Fibroblast of lung (primary cell): ENCODE measurements at regions not wholly inside any gene's neighbourhood (a gene's known extent, or its start where the extent isn't known, plus 50 kb on each side); places are given as distances from the start of the nearest gene placed in this dataset.
A peak's percentile ranks its signal among the peaks of the same experiment; 100 is the strongest.
"Not testable (repeated sequence)": the region's sequence is repeated elsewhere in the genome, so short reads cannot be mapped to it uniquely, and the experiment has no call there.

Source experiments
- DNase-seq, 2 donors: peaks; one replicate each; pipeline versions ENCODE4 v3.0.0 to v3.0.0-alpha.2; 2010; ENCODE audit warnings: low read depth in 2 of 2
- H2AFZ ChIP-seq: 2 replicates; pipeline ENCODE4 v1.5.1; 2012; ENCODE audit warnings: low read length, control low read depth, inconsistent platforms
- H3K27ac ChIP-seq: 2 replicates; pipeline ENCODE4 v1.5.1; 2011; ENCODE audit warnings: low read length, control low read depth; ENCODE audit not compliant: insufficient read depth
- H3K27me3 ChIP-seq: 2 replicates; pipeline ENCODE4 v1.5.1; 2011; ENCODE audit warnings: mild to moderate bottlenecking, low read length; ENCODE audit not compliant: control insufficient read depth, insufficient read depth
- H3K36me3 ChIP-seq: 2 replicates; pipeline ENCODE4 v1.5.1; 2011; ENCODE audit warnings: low read length; ENCODE audit not compliant: control insufficient read depth, insufficient read depth
- H3K4me1 ChIP-seq: 2 replicates; pipeline ENCODE4 v1.5.1; 2011; ENCODE audit warnings: low read length; ENCODE audit not compliant: control insufficient read depth, insufficient read depth; ENCODE audit errors: extremely low read depth
- H3K4me2 ChIP-seq: 2 replicates; pipeline ENCODE4 v1.5.1; 2011; ENCODE audit warnings: low read length, control low read depth; ENCODE audit not compliant: insufficient read depth; ENCODE audit errors: extremely low read depth
- H3K4me3 ChIP-seq, 4 experiments: fragments of 200-600 bp in 1 of 4; sonication (generic) in 1 of 4; replicated peaks in 1 of 4; 2 replicates each; pipeline ENCODE4 v1.5.1; 2011 to 2016; ENCODE audit warnings: low read length in 4 of 4, low read depth in 3 of 4, mild to moderate bottlenecking in 3 of 4, control low read depth in 2 of 4, inconsistent platforms in 1 of 4, mixed read lengths in 1 of 4; ENCODE audit not compliant: insufficient read depth in 1 of 4; ENCODE audit errors: control extremely low read depth in 1 of 4
- H3K79me2 ChIP-seq: 2 replicates; pipeline ENCODE4 v1.5.1; 2012; ENCODE audit warnings: mild to moderate bottlenecking, low read length, inconsistent platforms; ENCODE audit not compliant: control insufficient read depth, insufficient read depth
- H3K9ac ChIP-seq: 2 replicates; pipeline ENCODE4 v1.5.1; 2011; ENCODE audit warnings: mild to moderate bottlenecking, low read length, control low read depth; ENCODE audit not compliant: insufficient read depth
- H3K9me3 ChIP-seq: 2 replicates; pipeline ENCODE4 v1.5.1; 2012; ENCODE audit warnings: low read depth, low read length; ENCODE audit not compliant: control insufficient read depth, insufficient read depth
- H4K20me1 ChIP-seq: 2 replicates; pipeline ENCODE4 v1.5.1; 2011; ENCODE audit warnings: low read length; ENCODE audit not compliant: control insufficient read depth, insufficient read depth; ENCODE audit errors: extremely low read depth
- CTCF ChIP-seq, 2 donors: IDR thresholded peaks in 1 of 2; conservative IDR thresholded peaks in 1 of 2; 1 replicate in 1 of 2; 2 replicates in 1 of 2; pipeline ENCODE4 v1.5.1; 2011 to 2012; ENCODE audit warnings: low read length in 2 of 2, control low read depth in 1 of 2, inconsistent platforms in 1 of 2, low read depth in 1 of 2, mild to moderate bottlenecking in 1 of 2
- EZH2 ChIP-seq: IDR thresholded peaks from 2 replicates; pipeline ENCODE4 v1.5.1; 2012; ENCODE audit warnings: low read length, control low read depth, mild to moderate bottlenecking; ENCODE audit errors: missing control alignments

GRCh38 chr1:66478116-66478515 is 55.8 kb upstream of the SGIP1 start:
- no peaks in the 10 kb centered on the region for H4K20me1 ChIP-seq
- no peaks in the 10 kb centered on the region for H3K9me3 ChIP-seq
- H3K27me3 ChIP-seq, result no peaks in the 10 kb centered on the region
- DNase-seq, result peak; percentile 37 to 90
- no peak overlapping the region for H3K27ac ChIP-seq
- H2AFZ ChIP-seq, result no peak overlapping the region
- no peak overlapping the region for H3K4me2 ChIP-seq
- H3K79me2 ChIP-seq, result no peaks in the 10 kb centered on the region
- TF ChIP-seq EZH2 (no peak), CTCF (conservative IDR thresholded peaks at IDR 0.05 in 1 of 2, IDR thresholded peaks at IDR 0.05 in 1 of 2; ENCODE audit: low read depth in 1 of 2, low read length in 2 of 2) (no peak)
- no peaks in the 10 kb centered on the region for H3K36me3 ChIP-seq
- no peak overlapping the region for H3K9ac ChIP-seq
- H3K4me1 ChIP-seq, result no peaks in the 10 kb centered on the region
- H3K4me3 ChIP-seq, result no peak overlapping the region

DNA sequence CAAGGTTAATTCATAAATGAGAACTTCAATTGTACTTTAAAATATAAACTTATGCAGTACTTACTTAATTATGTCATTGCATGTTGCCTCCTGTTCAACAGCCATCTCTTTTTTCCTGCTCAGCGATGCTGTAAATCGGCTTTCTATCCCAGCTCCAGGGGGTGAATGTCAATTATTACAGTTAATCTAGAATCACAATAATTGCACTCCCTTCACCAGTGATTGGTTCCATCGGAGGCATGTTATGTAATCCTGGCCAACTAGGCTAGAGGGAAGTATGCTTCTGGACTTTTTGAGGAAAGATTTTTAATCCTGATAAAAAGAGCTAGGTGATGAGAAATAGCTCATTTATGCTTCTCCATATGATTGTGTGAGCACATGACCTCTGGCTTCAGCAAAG is 53.8 kb upstream of the SGIP1 start:
- no peak overlapping the region for H3K9ac ChIP-seq
- no peak overlapping the region for H3K4me3 ChIP-seq
- H2AFZ ChIP-seq, result no peak overlapping the region
- no peaks in the 10 kb centered on the region for H4K20me1 ChIP-seq
- H3K9me3 ChIP-seq, result no peaks in the 10 kb centered on the region
- no peak overlapping the region for H3K27ac ChIP-seq
- no peaks in the 10 kb centered on the region for H3K4me1 ChIP-seq
- no peaks in the 10 kb centered on the region for H3K27me3 ChIP-seq
- no peaks in the 10 kb centered on the region for H3K36me3 ChIP-seq
- no peak overlapping the region for H3K4me2 ChIP-seq
- TF ChIP-seq CTCF (conservative IDR thresholded peaks at IDR 0.05 in 1 of 2, IDR thresholded peaks at IDR 0.05 in 1 of 2; ENCODE audit: low read depth in 1 of 2, low read length in 2 of 2) (no peak), EZH2 (no peak)
- DNase-seq, result no peak
- H3K79me2 ChIP-seq, result no peaks in the 10 kb centered on the region

DNA sequence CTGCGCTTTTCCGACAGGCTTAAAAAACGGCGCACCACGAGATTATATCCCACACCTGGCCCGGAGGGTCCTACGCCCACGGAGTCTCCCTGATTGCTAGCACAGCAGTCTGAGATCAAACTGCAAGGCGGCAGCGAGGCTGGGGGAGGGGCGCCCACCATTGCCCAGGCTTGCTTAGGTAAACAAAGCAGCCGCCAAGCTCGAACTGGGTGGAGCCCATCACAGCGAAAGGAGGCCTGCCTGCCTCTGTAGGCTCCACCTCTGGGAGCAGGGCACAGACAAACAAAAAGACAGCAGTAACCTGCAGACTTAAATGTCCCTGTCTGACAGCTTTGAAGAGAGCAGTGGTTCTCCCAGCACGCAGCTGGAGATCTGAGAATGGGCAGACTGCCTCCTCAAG is 52.7 kb upstream of the SGIP1 start:
- H3K4me2 ChIP-seq, DNase-seq, H3K27me3 ChIP-seq, H3K4me1 ChIP-seq, H3K79me2 ChIP-seq, H3K4me3 ChIP-seq, H4K20me1 ChIP-seq, H3K9me3 ChIP-seq, H2AFZ ChIP-seq, H3K27ac ChIP-seq, H3K9ac ChIP-seq, H3K36me3 ChIP-seq: not testable (repeated sequence)
